OCI-M2 (cell line): ENCODE measurements at regions not wholly inside any gene's neighbourhood (a gene's known extent, or its start where the extent isn't known, plus 50 kb on each side); places are given as distances from the start of the nearest gene placed in this dataset.

Source experiments
- DNase-seq: peaks from one replicate; lab custom pipeline; 2025; ENCODE audit not compliant: unreplicated experiment; lab: John Stamatoyannopoulos, UW

GRCh38 chr10:10351451-10351850 lies 666.2 kb upstream of the CELF2 start:
- no peak for DNase-seq

- no peak for DNase-seq
Observed at GRCh38 chr10:10353326-10353868, 664.3 kb upstream of the CELF2 start.

GRCh38 chr10:10359263-10359662 lies 658.4 kb upstream of the CELF2 start:
- DNase-seq = no peak

- no peak for DNase-seq
Observed at GRCh38 chr10:10361301-10361885, 656.3 kb upstream of the CELF2 start.

GRCh38 chr10:10362800-10363199 lies 654.9 kb upstream of the CELF2 start:
- no peak for DNase-seq

- DNase-seq = no peak
Observed at GRCh38 chr10:10363217-10363616, 654.5 kb upstream of the CELF2 start.

- DNase-seq = no peak
Observed at GRCh38 chr10:10364902-10365301, 652.8 kb upstream of the CELF2 start.

- DNase-seq = no peak
Observed at GRCh38 chr10:10365676-10366075, 652.0 kb upstream of the CELF2 start.

GRCh38 chr10:10366836-10367235 lies 650.8 kb upstream of the CELF2 start:
- no peak for DNase-seq

- no peak for DNase-seq
Observed at GRCh38 chr10:10367264-10367663, 650.4 kb upstream of the CELF2 start.

- DNase-seq = no peak
Observed at GRCh38 chr10:10368951-10369576, 648.6 kb upstream of the CELF2 start.

GRCh38 chr10:10385831-10386230 lies 631.8 kb upstream of the CELF2 start:
- no peak for DNase-seq

- no peak for DNase-seq
Observed at GRCh38 chr10:10389182-10389581, 628.5 kb upstream of the CELF2 start.

GRCh38 chr10:10392511-10392910 lies 625.2 kb upstream of the CELF2 start:
- no peak for DNase-seq

GRCh38 chr10:10394933-10395658 lies 622.6 kb upstream of the CELF2 start:
- DNase-seq = no peak

- no peak for DNase-seq
Observed at GRCh38 chr10:10396601-10397000, 621.1 kb upstream of the CELF2 start.

- DNase-seq = no peak
Observed at GRCh38 chr10:10397906-10398305, 619.8 kb upstream of the CELF2 start.

- no peak for DNase-seq
Observed at GRCh38 chr10:10403762-10404161, 613.9 kb upstream of the CELF2 start.

GRCh38 chr10:10417671-10418070 lies 600.0 kb upstream of the CELF2 start:
- no peak for DNase-seq

GRCh38 chr10:10418387-10418786 lies 599.3 kb upstream of the CELF2 start:
- DNase-seq = no peak

GRCh38 chr10:10421071-10421470 lies 596.6 kb upstream of the CELF2 start:
- DNase-seq = no peak

GRCh38 chr10:10431422-10432066 lies 586.1 kb upstream of the CELF2 start:
- no peak for DNase-seq
